ENCODE measurements at regions not wholly inside any gene's neighbourhood (a gene's known extent, or its start where the extent isn't known, plus 50 kb on each side); places are given as distances from the start of the nearest gene placed in this dataset.

DNA sequence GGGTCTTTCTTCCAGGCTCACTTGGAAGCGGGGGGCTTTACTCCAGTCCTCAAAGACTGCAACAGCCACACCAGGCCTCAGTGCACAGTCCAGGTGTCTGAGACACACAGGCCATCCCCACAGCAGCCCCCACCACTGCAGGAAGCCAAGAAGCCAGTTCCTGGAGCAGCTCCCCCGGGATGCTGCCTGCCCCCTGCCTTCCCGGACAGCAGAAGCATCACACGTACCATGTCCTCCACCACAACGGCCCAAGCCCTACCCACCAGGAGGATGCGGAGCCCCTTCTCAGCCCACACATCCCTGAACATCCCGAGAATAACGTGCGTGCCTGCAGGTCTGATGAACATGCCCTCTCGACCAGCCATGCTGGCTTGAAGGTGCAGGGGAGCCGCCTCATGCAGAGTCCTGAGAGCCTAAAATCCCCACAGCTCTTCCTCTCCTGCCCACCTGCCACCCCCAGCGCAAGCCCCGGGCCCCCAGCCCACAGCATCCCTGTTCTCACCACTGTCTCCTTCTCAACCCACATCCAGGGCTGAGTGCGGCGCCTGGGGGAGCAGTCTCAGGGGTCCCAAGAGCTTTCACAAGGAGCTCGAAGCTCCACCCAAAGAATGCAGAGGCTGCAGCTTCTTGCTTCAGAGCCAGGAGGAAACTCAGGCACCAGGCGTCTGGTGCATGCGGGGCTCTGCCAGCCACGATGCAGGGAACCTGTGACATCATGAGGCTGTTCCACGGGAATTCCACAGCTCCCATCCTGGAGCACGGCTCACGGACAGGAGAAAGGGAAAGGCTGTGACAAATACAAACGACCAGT, 209.6 kb downstream of the BRD1 start:
- Histone ChIP-seq H3K79me2 (ENCODE audit: control insufficient read depth, insufficient read depth, low read length) (peaks cover 42% of the 10 kb centered on the region), H3K9ac (ENCODE audit: low read length) (no peak overlapping the region), H4K20me1 (ENCODE audit: control insufficient read depth, insufficient read depth, low read length, poor library complexity, severe bottlenecking) (peaks cover 81% of the 10 kb centered on the region), H3K4me2 (replicated peaks; ENCODE audit: low read depth, low read length, poor library complexity, severe bottlenecking) (no peak overlapping the region), H3K27ac (ENCODE audit: low read length in 2 of 2) (no peak overlapping the region), H3K9me3 (ENCODE audit: control extremely low read depth in 1 of 3, control insufficient read depth in 2 of 3, insufficient read depth in 1 of 3, low read length in 2 of 3) (peaks cover 0 to 18% (median under 1%) of the 10 kb centered on the region in 3 donors), H3K4me1 (ENCODE audit: control insufficient read depth in 2 of 2, insufficient read depth in 2 of 2, low read length in 2 of 2) (no peaks in the 10 kb centered on the region), H3K36me3 (replicated peaks in 1 of 2; ENCODE audit: control extremely low read depth in 1 of 2, control insufficient read depth in 1 of 2, extremely low read depth in 1 of 2, insufficient read depth in 2 of 2, low read length in 1 of 2) (peaks cover 1 to 6% of the 10 kb centered on the region in 2 experiments), H2AFZ (ENCODE audit: insufficient read depth, low read depth, low read length, poor library complexity, severe bottlenecking) (no peak overlapping the region), H3K27me3 (replicated peaks in 1 of 4; ENCODE audit: control extremely low read depth in 1 of 4, control insufficient read depth in 3 of 4, insufficient read depth in 4 of 4, low read length in 3 of 4) (no peaks in the 10 kb centered on the region), H3K4me3 (ENCODE audit: control extremely low read depth in 1 of 5, extremely low read depth in 1 of 5, insufficient read depth in 1 of 5, low read depth in 2 of 5, low read length in 4 of 5) (no peak overlapping the region)
- TF ChIP-seq, protein P1, sequence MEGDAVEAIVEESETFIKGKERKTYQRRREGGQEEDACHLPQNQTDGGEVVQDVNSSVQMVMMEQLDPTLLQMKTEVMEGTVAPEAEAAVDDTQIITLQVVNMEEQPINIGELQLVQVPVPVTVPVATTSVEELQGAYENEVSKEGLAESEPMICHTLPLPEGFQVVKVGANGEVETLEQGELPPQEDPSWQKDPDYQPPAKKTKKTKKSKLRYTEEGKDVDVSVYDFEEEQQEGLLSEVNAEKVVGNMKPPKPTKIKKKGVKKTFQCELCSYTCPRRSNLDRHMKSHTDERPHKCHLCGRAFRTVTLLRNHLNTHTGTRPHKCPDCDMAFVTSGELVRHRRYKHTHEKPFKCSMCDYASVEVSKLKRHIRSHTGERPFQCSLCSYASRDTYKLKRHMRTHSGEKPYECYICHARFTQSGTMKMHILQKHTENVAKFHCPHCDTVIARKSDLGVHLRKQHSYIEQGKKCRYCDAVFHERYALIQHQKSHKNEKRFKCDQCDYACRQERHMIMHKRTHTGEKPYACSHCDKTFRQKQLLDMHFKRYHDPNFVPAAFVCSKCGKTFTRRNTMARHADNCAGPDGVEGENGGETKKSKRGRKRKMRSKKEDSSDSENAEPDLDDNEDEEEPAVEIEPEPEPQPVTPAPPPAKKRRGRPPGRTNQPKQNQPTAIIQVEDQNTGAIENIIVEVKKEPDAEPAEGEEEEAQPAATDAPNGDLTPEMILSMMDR (IDR thresholded peaks at IDR 0.05): no peak
- no peak for TF ChIP-seq EZH2 (IDR thresholded peaks at IDR 0.05; ENCODE audit: borderline replicate concordance, insufficient read depth, low read depth, low read length, poor library complexity, severe bottlenecking)
- Mint-ChIP-seq H3K9me3 (ENCODE audit: insufficient read depth) (no peaks in the 10 kb centered on the region), H3K27me3 (no peaks in the 10 kb centered on the region), H3K27ac (no peak overlapping the region), H3K4me1 (no peaks in the 10 kb centered on the region), H3K4me3 (no peak overlapping the region)
- no peak for ATAC-seq (ENCODE audit: low read depth)
- POLR2A ChIA-PET: no interaction called here
- 93% methylated on average over 21 of the region's 23 CpGs for WGBS (ENCODE audit: insufficient coverage)
- intact Hi-C loops (cut with micrococcal nuclease): no loop called here
- no peak for DNase-seq
- CTCF ChIA-PET: no interaction called here

DNA sequence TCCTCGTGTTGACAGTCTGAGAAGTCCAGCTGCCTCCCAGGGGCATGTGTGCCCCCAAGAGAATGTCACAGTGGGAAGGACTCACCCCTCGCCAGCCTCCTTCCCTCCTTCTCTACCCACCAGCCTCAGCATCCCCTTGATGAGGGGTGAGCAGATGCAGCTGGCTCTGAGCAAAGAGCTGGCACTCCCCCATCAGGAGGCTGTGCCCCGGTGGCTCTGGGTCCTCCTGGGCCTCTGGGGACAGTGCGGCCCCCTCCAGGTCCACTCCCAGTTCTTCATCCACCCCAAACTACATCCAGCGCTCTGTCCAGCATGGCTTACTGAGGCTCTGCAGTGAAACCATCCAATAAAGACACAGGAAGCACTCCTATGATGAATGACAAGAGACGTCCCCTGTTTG, 210.4 kb downstream of the BRD1 start:
- no peak overlapping the region for H2AFZ ChIP-seq (ENCODE audit: insufficient read depth, low read depth, low read length, poor library complexity, severe bottlenecking)
- Mint-ChIP-seq H3K27ac (no peak overlapping the region), H3K27me3 (no peaks in the 10 kb centered on the region), H3K4me3 (no peak overlapping the region), H3K9me3 (ENCODE audit: insufficient read depth) (peaks cover 3% of the 10 kb centered on the region), H3K4me1 (no peaks in the 10 kb centered on the region)
- peaks cover 73% of the 10 kb centered on the region for H4K20me1 ChIP-seq (ENCODE audit: control insufficient read depth, insufficient read depth, low read length, poor library complexity, severe bottlenecking)
- H3K9ac ChIP-seq (ENCODE audit: low read length): no peak overlapping the region
- H3K9me3 ChIP-seq (ENCODE audit: control extremely low read depth in 1 of 3, control insufficient read depth in 2 of 3, insufficient read depth in 1 of 3, low read length in 2 of 3): peaks cover 0 to 21% (median 2%) of the 10 kb centered on the region in 3 donors
- CTCF ChIA-PET: no interaction called here
- POLR2A ChIA-PET: no interaction called here
- no peak overlapping the region for H3K4me2 ChIP-seq (replicated peaks; ENCODE audit: low read depth, low read length, poor library complexity, severe bottlenecking)
- peaks cover 41% of the 10 kb centered on the region for H3K79me2 ChIP-seq (ENCODE audit: control insufficient read depth, insufficient read depth, low read length)
- ATAC-seq (ENCODE audit: low read depth): no peak
- no peak overlapping the region for H3K27ac ChIP-seq (ENCODE audit: low read length in 2 of 2)
- 84% methylated on average over 4 of the region's 6 CpGs for WGBS (ENCODE audit: insufficient coverage)
- no peaks in the 10 kb centered on the region for H3K4me1 ChIP-seq (ENCODE audit: control insufficient read depth in 2 of 2, insufficient read depth in 2 of 2, low read length in 2 of 2)
- no peak overlapping the region for H3K4me3 ChIP-seq (ENCODE audit: control extremely low read depth in 1 of 5, extremely low read depth in 1 of 5, insufficient read depth in 1 of 5, low read depth in 2 of 5, low read length in 4 of 5)
- TF ChIP-seq, protein P1 (IDR thresholded peaks at IDR 0.05): no peak
- TF ChIP-seq EZH2 (IDR thresholded peaks at IDR 0.05; ENCODE audit: borderline replicate concordance, insufficient read depth, low read depth, low read length, poor library complexity, severe bottlenecking): no peak
- no peak for DNase-seq
- H3K27me3 ChIP-seq (replicated peaks in 1 of 4; ENCODE audit: control extremely low read depth in 1 of 4, control insufficient read depth in 3 of 4, insufficient read depth in 4 of 4, low read length in 3 of 4): no peaks in the 10 kb centered on the region
- intact Hi-C loops (cut with micrococcal nuclease): no loop called here
- H3K36me3 ChIP-seq (replicated peaks in 1 of 2; ENCODE audit: control extremely low read depth in 1 of 2, control insufficient read depth in 1 of 2, extremely low read depth in 1 of 2, insufficient read depth in 2 of 2, low read length in 1 of 2): peaks cover 1 to 6% of the 10 kb centered on the region in 2 experiments
